OCI-LY7 (cell line): ENCODE measurements at regions not wholly inside any gene's neighbourhood (a gene's known extent, or its start where the extent isn't known, plus 50 kb on each side); places are given as distances from the start of the nearest gene placed in this dataset.

Experiments
- BruUV-seq: library from RNA; stranded (reverse); fragments of 400-500 nt; replicated peaks from 2 replicates; lab custom pipeline; 2021; lab: Mats Ljungman, UMichigan
- CTCF ChIA-PET: fragments of 300-600 bp; sonication (Branson Sonifier 250); formaldehyde crosslinking; loops from one replicate; lab custom pipeline; 2022; ENCODE audit warnings: antibody characterized with exemption; ENCODE audit not compliant: unreplicated experiment; lab: Charles Lee
- POLR2A ChIA-PET: fragments of 300-600 bp; sonication (Branson Sonifier 250); formaldehyde crosslinking; loops from one replicate; lab custom pipeline; 2022; ENCODE audit warnings: antibody characterized with exemption; lab: Charles Lee
- DNase-seq: peaks from one replicate; pipeline ENCODE4 v3.0.0-alpha.2; 2015; ENCODE audit warnings: low spot score
- H2AFZ ChIP-seq: fragments of 200-600 bp; sonication (generic), shearing (Covaris generic); 2 replicates; pipeline ENCODE4 v1.6.1; 2014; ENCODE audit warnings: mild to moderate bottlenecking, antibody characterized with exemption, low read length, moderate library complexity
- H3K27ac ChIP-seq: fragments of 200-600 bp; sonication (generic); 2 replicates; pipeline ENCODE4 v1.5.1; 2014; ENCODE audit warnings: mixed run types, low read depth, mild to moderate bottlenecking, moderate library complexity, low read length, inconsistent platforms; ENCODE audit not compliant: poor library complexity, severe bottlenecking
- H3K36me3 ChIP-seq: fragments of 200-600 bp; sonication (generic); 2 replicates; pipeline ENCODE4 v1.6.1; 2014; ENCODE audit warnings: mild to moderate bottlenecking, antibody characterized with exemption, low read length, moderate library complexity, mixed read lengths; ENCODE audit not compliant: insufficient read depth
- H3K4me1 ChIP-seq: fragments of 200-600 bp; sonication (generic); 2 replicates; pipeline ENCODE4 v1.5.1; 2014; ENCODE audit warnings: mild to moderate bottlenecking, low read length; ENCODE audit not compliant: insufficient read depth, poor library complexity, severe bottlenecking
- H3K4me2 ChIP-seq: fragments of 200-600 bp; sonication (generic); 2 replicates; pipeline ENCODE4 v1.6.1; 2014; ENCODE audit warnings: mild to moderate bottlenecking, low read length
- H3K4me3 ChIP-seq: fragments of 200-600 bp; sonication (generic); 2 replicates; pipeline ENCODE4 v1.5.1; 2014; ENCODE audit warnings: mild to moderate bottlenecking, low read depth, low read length; ENCODE audit not compliant: poor library complexity, severe bottlenecking
- H3K79me2 ChIP-seq: fragments of 200-600 bp; sonication (generic); 2 replicates; pipeline ENCODE4 v1.6.1; 2016; ENCODE audit warnings: low read depth, mild to moderate bottlenecking, low read length, moderate library complexity, mixed read lengths; ENCODE audit not compliant: insufficient read depth
- H3K9me2 ChIP-seq: fragments of 200-600 bp; sonication (generic); 2 replicates; pipeline ENCODE4 v1.6.1; 2016; ENCODE audit warnings: mild to moderate bottlenecking, low read length, mixed read lengths; ENCODE audit not compliant: insufficient read depth
- H3K9me3 ChIP-seq: fragments of 200-600 bp; sonication (generic); 2 replicates; pipeline ENCODE4 v1.6.1; 2014; ENCODE audit warnings: mild to moderate bottlenecking, mixed run types, low read length, mixed read lengths
- H4K20me1 ChIP-seq: fragments of 200-600 bp; sonication (generic); 2 replicates; pipeline ENCODE4 v1.6.1; 2014; ENCODE audit warnings: mild to moderate bottlenecking, antibody characterized with exemption, low read length, moderate library complexity, mixed read lengths; ENCODE audit not compliant: insufficient read depth
- EZH2phosphoT487 ChIP-seq: fragments of 200-600 bp; sonication (generic); IDR thresholded peaks from 2 replicates; pipeline ENCODE4 v1.6.1; 2018; ENCODE audit warnings: low read depth, borderline replicate concordance, mild to moderate bottlenecking, mixed run types, antibody characterized with exemption, low read length, moderate library complexity, mixed read lengths
- intact Hi-C: fragments of 100-400 bp; cut with micrococcal nuclease; formaldehyde crosslinking; loops from one replicate; pipeline ENCODE4 v1.10.0; 2022; ENCODE audit not compliant: unreplicated experiment
- TF ChIP-seq, protein P1 (sequence below): fragments of 200-600 bp; sonication (generic); conservative IDR thresholded peaks from 2 replicates; pipeline ENCODE4 v1.5.1; 2014; ENCODE audit warnings: mild to moderate bottlenecking, antibody characterized with exemption, low read length, moderate library complexity, mixed read lengths

DNA sequence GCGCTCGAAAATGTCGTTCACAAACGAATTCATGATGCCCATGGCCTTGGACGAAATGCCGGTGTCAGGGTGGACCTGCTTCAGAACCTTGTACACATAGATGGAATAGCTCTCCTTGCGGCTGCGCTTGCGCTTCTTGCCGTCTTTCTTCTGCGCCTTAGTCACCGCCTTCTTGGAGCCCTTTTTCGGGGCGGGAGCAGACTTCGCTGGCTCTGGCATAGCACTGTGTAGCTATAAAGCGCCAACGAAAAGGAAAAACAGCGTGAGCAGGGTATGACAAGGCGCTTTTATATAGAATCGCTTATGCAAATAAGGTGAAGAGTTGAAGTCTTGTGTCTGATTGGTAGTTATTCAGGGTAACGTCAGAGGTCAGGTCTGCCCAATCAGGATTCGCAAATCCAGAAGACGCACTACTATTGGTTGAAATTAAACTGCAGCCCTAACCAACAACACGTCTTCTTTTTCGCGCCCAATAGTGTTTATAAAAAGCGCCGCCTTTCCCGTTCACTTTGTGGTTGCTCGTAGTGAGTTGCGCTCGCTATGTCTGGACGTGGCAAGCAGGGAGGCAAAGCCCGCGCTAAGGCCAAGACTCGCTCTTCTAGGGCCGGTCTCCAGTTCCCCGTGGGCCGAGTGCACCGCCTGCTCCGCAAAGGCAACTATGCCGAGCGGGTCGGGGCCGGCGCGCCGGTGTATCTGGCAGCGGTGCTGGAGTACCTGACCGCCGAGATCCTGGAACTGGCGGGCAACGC lies 114.8 kb upstream of the PRSS16 start:
- peak; percentile 98 for DNase-seq
- H4K20me1 ChIP-seq: no peaks in the 10 kb centered on the region
- H3K9me3 ChIP-seq: peaks cover 8% of the 10 kb centered on the region; the same call in 1 of the 2 replicates
- no TSS peak for BruUV-seq
- H2AFZ ChIP-seq: no peak overlapping the region
- peak overlapping the region; percentile 99 for H3K27ac ChIP-seq
- TF ChIP-seq, protein P1, sequence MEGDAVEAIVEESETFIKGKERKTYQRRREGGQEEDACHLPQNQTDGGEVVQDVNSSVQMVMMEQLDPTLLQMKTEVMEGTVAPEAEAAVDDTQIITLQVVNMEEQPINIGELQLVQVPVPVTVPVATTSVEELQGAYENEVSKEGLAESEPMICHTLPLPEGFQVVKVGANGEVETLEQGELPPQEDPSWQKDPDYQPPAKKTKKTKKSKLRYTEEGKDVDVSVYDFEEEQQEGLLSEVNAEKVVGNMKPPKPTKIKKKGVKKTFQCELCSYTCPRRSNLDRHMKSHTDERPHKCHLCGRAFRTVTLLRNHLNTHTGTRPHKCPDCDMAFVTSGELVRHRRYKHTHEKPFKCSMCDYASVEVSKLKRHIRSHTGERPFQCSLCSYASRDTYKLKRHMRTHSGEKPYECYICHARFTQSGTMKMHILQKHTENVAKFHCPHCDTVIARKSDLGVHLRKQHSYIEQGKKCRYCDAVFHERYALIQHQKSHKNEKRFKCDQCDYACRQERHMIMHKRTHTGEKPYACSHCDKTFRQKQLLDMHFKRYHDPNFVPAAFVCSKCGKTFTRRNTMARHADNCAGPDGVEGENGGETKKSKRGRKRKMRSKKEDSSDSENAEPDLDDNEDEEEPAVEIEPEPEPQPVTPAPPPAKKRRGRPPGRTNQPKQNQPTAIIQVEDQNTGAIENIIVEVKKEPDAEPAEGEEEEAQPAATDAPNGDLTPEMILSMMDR: no peak
- no peak for TF ChIP-seq EZH2phosphoT487
- peaks cover 7% of the 10 kb centered on the region; the same call in 1 of the 2 replicates for H3K79me2 ChIP-seq
- no peaks in the 10 kb centered on the region for H3K9me2 ChIP-seq
- peaks cover 74% of the 10 kb centered on the region for H3K4me1 ChIP-seq
- ChIA-PET CTCF (interaction anchor here (1.1 kb wide), 1 partner anchor 675 kb away, joined by 3 read pairs; a partner anchor contains a TSS), POLR2A (interaction anchor here (0.5 to 10.1 kb wide), 34 partner anchors 14 to 1110 kb away, joined by 3 to 235 read pairs (median 5); a partner anchor contains a TSS)
- H3K36me3 ChIP-seq: peaks cover 8% of the 10 kb centered on the region; the same call in 1 of the 2 replicates
- peak overlapping the region; percentile 98 for H3K4me2 ChIP-seq
- intact Hi-C loops: loop anchor here (1.0 to 10.0 kb wide), 13 partner anchors 14 to 1742 kb away; a partner anchor contains a TSS
- H3K4me3 ChIP-seq: peak overlapping the region; percentile 79

- ChIA-PET POLR2A (interaction anchor here (0.6 to 10.1 kb wide), 24 partner anchors 13 to 1111 kb away, joined by 3 to 235 read pairs (median 6); a partner anchor contains a TSS), CTCF (interaction anchor here (1.2 kb wide), 1 partner anchor 14 kb away, joined by 3 read pairs; no protein-coding TSS in a partner anchor)
- peak overlapping the region; percentile 87 for H3K4me2 ChIP-seq
- intact Hi-C loops: loop anchor here (2.0 to 10.0 kb wide), 10 partner anchors 176 to 1741 kb away; a partner anchor contains a TSS
- H3K4me1 ChIP-seq: peaks cover 74% of the 10 kb centered on the region
- H4K20me1 ChIP-seq: no peaks in the 10 kb centered on the region
- H3K4me3 ChIP-seq: peak overlapping the region; percentile 79
- H2AFZ ChIP-seq: no peak overlapping the region
- BruUV-seq: TSS peak; percentile 98
- no peak for TF ChIP-seq EZH2phosphoT487
- TF ChIP-seq, protein P1: no peak
- peaks cover 8% of the 10 kb centered on the region; the same call in 1 of the 2 replicates for H3K9me3 ChIP-seq
- peaks cover 7% of the 10 kb centered on the region; the same call in 1 of the 2 replicates for H3K79me2 ChIP-seq
- H3K36me3 ChIP-seq: peaks cover 8% of the 10 kb centered on the region; the same call in 1 of the 2 replicates
- H3K27ac ChIP-seq: peak overlapping the region; percentile 99
- H3K9me2 ChIP-seq: no peaks in the 10 kb centered on the region
- peak; percentile 89 for DNase-seq
Observed at GRCh38 chr6:27133281-27134227, 113.9 kb upstream of the PRSS16 start.
